ENCODE measurements at regions not wholly inside any gene's neighbourhood (a gene's known extent, or its start where the extent isn't known, plus 50 kb on each side); places are given as distances from the start of the nearest gene placed in this dataset.

DNA sequence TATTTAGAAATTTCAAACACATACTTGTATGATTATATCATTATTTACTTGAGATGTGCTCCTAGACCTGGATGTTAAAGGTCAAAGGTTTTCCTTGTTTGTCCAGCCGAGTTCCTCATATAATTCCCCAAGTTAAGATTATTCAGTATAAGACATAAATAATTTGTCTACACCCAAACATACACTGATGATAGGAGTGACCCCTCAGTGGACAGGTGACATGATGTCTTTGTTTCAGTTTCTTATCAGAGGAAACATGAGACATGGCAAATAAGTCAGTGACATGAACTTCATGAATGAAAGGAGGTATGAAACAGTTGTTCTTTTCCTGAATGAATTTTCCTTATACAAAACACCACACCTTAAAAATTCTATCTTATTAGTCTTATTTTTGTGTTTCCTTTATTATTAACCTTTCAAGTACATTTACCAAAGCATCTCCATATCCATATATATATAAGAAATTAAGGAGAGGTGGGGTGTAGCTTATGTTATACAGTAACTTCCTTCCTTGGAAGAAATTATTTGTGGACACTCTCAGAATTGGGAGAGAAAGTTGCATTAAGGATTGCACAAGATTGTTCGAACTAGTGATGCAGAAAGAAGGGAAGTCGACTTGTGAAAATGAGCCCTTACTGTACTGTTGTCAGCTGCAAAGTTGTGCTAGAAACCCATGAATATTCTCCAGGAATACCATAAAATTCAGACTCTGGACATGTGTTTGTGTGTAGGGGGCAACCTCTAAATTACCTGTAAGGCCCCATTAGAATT, 60.5 kb downstream of the POM121L12 start:
- H4K91ac ChIP-seq (replicated peaks; ENCODE audit: insufficient read length, low read length): no peak overlapping the region
- H3K9ac ChIP-seq (replicated peaks in 1 of 4; ENCODE audit: extremely low read depth in 1 of 4, low read depth in 3 of 4, low read length in 3 of 4): no peak overlapping the region
- H3K36me3 ChIP-seq (ENCODE audit: control insufficient read depth in 2 of 4, insufficient read depth in 4 of 4, low read length in 3 of 4): no peaks in the 10 kb centered on the region
- no peaks in the 10 kb centered on the region for H3K27me3 ChIP-seq (replicated peaks in 1 of 4; ENCODE audit: control insufficient read depth in 3 of 4, extremely low read depth in 1 of 4, insufficient read depth in 3 of 4, low read length in 3 of 4)
- ChIA-PET POLR2A (ENCODE audit: partially characterized antibody) (no interaction called here), CTCF (ENCODE audit: partially characterized antibody) (no interaction called here)
- no peaks in the 10 kb centered on the region for H3K4me1 ChIP-seq (replicated peaks in 1 of 4; ENCODE audit: control insufficient read depth in 3 of 4, insufficient read depth in 4 of 4, low read length in 3 of 4)
- no peak overlapping the region for H2BK12ac ChIP-seq (ENCODE audit: low read depth, low read length)
- no peak overlapping the region for H3K23ac ChIP-seq (ENCODE audit: insufficient read length)
- H2BK15ac ChIP-seq (ENCODE audit: low read length): no peak overlapping the region
- H3K4me3 ChIP-seq (ENCODE audit: extremely low read depth in 1 of 4, insufficient read depth in 2 of 4, low read depth in 3 of 4, low read length in 4 of 4): no peak overlapping the region
- no peak overlapping the region for H4K5ac ChIP-seq (ENCODE audit: insufficient read length, low read depth, low read length)
- no peaks in the 10 kb centered on the region for H3K23me2 ChIP-seq (ENCODE audit: low read depth, low read length)
- no peak overlapping the region for H2BK20ac ChIP-seq (ENCODE audit: low read length)
- TF ChIP-seq SIN3A (conservative IDR thresholded peaks at IDR 0.05 in 1 of 2, IDR thresholded peaks at IDR 0.05 in 1 of 2; ENCODE audit: low read depth in 1 of 2, low read length in 2 of 2) (no peak), PHF8 (conservative IDR thresholded peaks at IDR 0.05; ENCODE audit: low read depth, low read length) (no peak), BCL11A (IDR thresholded peaks at IDR 0.05; ENCODE audit: low read depth in 2 of 2, low read length in 2 of 2) (no peak), RAD21 (IDR thresholded peaks at IDR 0.05 in 1 of 2, conservative IDR thresholded peaks at IDR 0.05 in 1 of 2; ENCODE audit: low read depth in 2 of 2, low read length in 2 of 2) (no peak)
- DNase-seq (ENCODE audit: low read depth in 1 of 2, low spot score in 2 of 2) (no peak), FAIRE-seq (no peak)
- 81% methylated on average over 3 of the region's 3 CpGs; no CpG with 5 or more reads in 1 of the 2 experiments for WGBS, 2 experiments (ENCODE audit: extremely low coverage in 1 of 2, insufficient coverage in 1 of 2, insufficient read length in 1 of 2, insufficient replicate concordance in 2 of 2, low coverage in 1 of 2, low lambda C conversion rate in 2 of 2, missing lambda C conversion rate in 1 of 2)
- H3K4me2 ChIP-seq (ENCODE audit: insufficient read depth in 1 of 2, low read depth in 2 of 2, low read length in 2 of 2): no peak overlapping the region
- H3K9me3 ChIP-seq (ENCODE audit: insufficient read depth in 2 of 2, low read depth in 1 of 2, low read length in 1 of 2): no peaks in the 10 kb centered on the region
- H3K14ac ChIP-seq (ENCODE audit: insufficient read length): no peak overlapping the region
- H3K79me2 ChIP-seq (ENCODE audit: control insufficient read depth in 1 of 2, insufficient read depth in 2 of 2, low read length in 2 of 2): no peaks in the 10 kb centered on the region
- H2AK5ac ChIP-seq (ENCODE audit: low read depth, low read length): no peak overlapping the region
- H2BK5ac ChIP-seq (ENCODE audit: low read depth, low read length): no peak overlapping the region
- H3K4ac ChIP-seq (replicated peaks; ENCODE audit: insufficient read length, low read depth, low read length): no peak overlapping the region
- H3K56ac ChIP-seq (replicated peaks; ENCODE audit: insufficient read length, low read depth, low read length): no peak overlapping the region
- no peak overlapping the region for H3K27ac ChIP-seq (ENCODE audit: low read depth, low read length)
- no peaks in the 10 kb centered on the region for H3K79me1 ChIP-seq (ENCODE audit: low read depth, low read length)
- H3K18ac ChIP-seq (ENCODE audit: extremely low read depth, low read length): no peak overlapping the region
- no peak overlapping the region for H4K8ac ChIP-seq (ENCODE audit: extremely low read depth, insufficient read depth, low read length)
- no peak overlapping the region for H2BK120ac ChIP-seq (replicated peaks; ENCODE audit: low read depth, low read length)
- H4K20me1 ChIP-seq (replicated peaks in 1 of 2; ENCODE audit: control insufficient read depth in 1 of 2, insufficient read depth in 2 of 2, low read length in 2 of 2): no peaks in the 10 kb centered on the region
- H2AFZ ChIP-seq (ENCODE audit: low read length): no peak overlapping the region

All from H1 (cell line).